ENCODE measurements at regions not wholly inside any gene's neighbourhood (a gene's known extent, or its start where the extent isn't known, plus 50 kb on each side); places are given as distances from the start of the nearest gene placed in this dataset.
"Not testable (repeated sequence)": the region's sequence is repeated elsewhere in the genome, so short reads cannot be mapped to it uniquely, and the experiment has no call there.

GRCh38 chr2:225236769-225237323, 162.7 kb upstream of the NYAP2 start:
- no peak for TF ChIP-seq POLR2A (IDR thresholded peaks at IDR 0.05)
- TF ChIP-seq, protein P1, sequence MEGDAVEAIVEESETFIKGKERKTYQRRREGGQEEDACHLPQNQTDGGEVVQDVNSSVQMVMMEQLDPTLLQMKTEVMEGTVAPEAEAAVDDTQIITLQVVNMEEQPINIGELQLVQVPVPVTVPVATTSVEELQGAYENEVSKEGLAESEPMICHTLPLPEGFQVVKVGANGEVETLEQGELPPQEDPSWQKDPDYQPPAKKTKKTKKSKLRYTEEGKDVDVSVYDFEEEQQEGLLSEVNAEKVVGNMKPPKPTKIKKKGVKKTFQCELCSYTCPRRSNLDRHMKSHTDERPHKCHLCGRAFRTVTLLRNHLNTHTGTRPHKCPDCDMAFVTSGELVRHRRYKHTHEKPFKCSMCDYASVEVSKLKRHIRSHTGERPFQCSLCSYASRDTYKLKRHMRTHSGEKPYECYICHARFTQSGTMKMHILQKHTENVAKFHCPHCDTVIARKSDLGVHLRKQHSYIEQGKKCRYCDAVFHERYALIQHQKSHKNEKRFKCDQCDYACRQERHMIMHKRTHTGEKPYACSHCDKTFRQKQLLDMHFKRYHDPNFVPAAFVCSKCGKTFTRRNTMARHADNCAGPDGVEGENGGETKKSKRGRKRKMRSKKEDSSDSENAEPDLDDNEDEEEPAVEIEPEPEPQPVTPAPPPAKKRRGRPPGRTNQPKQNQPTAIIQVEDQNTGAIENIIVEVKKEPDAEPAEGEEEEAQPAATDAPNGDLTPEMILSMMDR (IDR thresholded peaks at IDR 0.05): no peak
- DNase-seq: no peak
- H3K36me3 ChIP-seq (ENCODE audit: low read depth, missing control alignments): no peaks in the 10 kb centered on the region
- intact Hi-C loops (cut with DNase I; ENCODE audit: low total_unique reads): no loop called here
- H3K9me3 ChIP-seq: no peaks in the 10 kb centered on the region
- H3K4me3 ChIP-seq: no peak overlapping the region
- H3K27me3 ChIP-seq: no peaks in the 10 kb centered on the region
- no peak overlapping the region for H3K27ac ChIP-seq
- 79 to 81% methylated on average over 4 of the region's 4 CpGs for WGBS, 2 donors
- no peaks in the 10 kb centered on the region for H3K4me1 ChIP-seq

- DNase-seq: no peak
- Histone ChIP-seq H3K4me3 (no peak overlapping the region), H3K27me3 (no peaks in the 10 kb centered on the region), H3K9me3 (no peaks in the 10 kb centered on the region), H3K27ac (no peak overlapping the region), H3K4me1 (no peaks in the 10 kb centered on the region), H3K36me3 (ENCODE audit: low read depth, missing control alignments) (no peaks in the 10 kb centered on the region)
- 77 to 83% methylated on average over 4 of the region's 4 CpGs for WGBS, 2 donors
- intact Hi-C loops (cut with DNase I; ENCODE audit: low total_unique reads): no loop called here
- no peak for TF ChIP-seq POLR2A (IDR thresholded peaks at IDR 0.05)
- TF ChIP-seq, protein P1 (IDR thresholded peaks at IDR 0.05): no peak
Measured at GRCh38 chr2:225233234-225233633, 166.3 kb upstream of the NYAP2 start.

DNA sequence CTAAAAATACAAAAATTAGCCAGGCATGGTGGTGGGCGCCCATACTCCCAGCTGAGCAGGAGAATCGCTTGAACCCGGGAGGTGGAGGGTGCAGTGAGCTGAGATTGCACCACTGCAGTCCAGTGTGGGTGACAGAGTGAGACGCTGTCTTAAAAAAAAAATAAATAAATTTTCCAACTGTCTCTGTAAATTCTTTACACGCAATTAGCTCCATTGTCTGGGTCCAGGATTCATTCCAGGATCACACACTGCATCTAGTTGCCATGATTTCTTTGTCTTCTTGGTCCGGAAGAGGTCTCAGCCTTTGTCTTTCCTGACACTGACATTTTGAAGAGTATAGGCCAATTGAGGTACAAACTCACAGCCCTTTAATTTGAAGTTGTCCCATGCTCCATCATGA, 167.6 kb upstream of the NYAP2 start:
- no peak overlapping the region for H3K4me3 ChIP-seq
- no peaks in the 10 kb centered on the region for H3K27me3 ChIP-seq
- H3K9me3 ChIP-seq: no peaks in the 10 kb centered on the region
- WGBS, 2 donors: 88 to 94% methylated on average over 6 of the region's 6 CpGs
- no peaks in the 10 kb centered on the region for H3K36me3 ChIP-seq (ENCODE audit: low read depth, missing control alignments)
- intact Hi-C loops (cut with DNase I; ENCODE audit: low total_unique reads): no loop called here
- no peak for TF ChIP-seq POLR2A (IDR thresholded peaks at IDR 0.05)
- TF ChIP-seq, protein P1 (IDR thresholded peaks at IDR 0.05): no peak
- no peaks in the 10 kb centered on the region for H3K4me1 ChIP-seq
- no peak overlapping the region for H3K27ac ChIP-seq
- no peak for DNase-seq

DNA sequence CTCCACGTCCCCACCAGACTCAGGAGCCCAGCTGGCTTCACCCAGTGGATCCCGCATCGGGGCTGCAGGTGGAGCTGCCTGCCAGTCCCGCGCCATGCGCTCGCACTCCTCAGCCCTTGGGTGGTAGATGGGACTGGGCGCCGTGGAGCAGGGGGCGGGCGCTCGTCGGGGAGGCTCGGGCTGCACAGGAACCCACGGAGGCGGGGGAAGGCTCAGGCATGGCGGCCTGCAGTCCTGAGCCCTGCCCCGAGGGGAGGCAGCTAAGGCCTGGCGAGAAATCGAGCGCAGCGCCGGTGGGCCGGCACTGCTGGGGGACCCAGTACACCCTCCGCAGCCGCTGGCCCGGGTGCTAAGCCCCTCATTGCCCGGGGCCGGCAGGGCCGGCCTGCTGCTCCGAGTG, 170.2 kb upstream of the NYAP2 start:
- 42 to 80% methylated on average over 8 to 31 of the region's 31 CpGs for WGBS, 2 donors
- DNase-seq; H3K27me3 ChIP-seq; H3K9me3 ChIP-seq; H3K36me3 ChIP-seq (ENCODE audit: low read depth, missing control alignments); H3K27ac ChIP-seq; intact Hi-C loops (cut with DNase I; ENCODE audit: low total_unique reads); H3K4me1 ChIP-seq: not testable (repeated sequence)
- H3K4me3 ChIP-seq: peak overlapping the region; percentile 42 to 44

DNA sequence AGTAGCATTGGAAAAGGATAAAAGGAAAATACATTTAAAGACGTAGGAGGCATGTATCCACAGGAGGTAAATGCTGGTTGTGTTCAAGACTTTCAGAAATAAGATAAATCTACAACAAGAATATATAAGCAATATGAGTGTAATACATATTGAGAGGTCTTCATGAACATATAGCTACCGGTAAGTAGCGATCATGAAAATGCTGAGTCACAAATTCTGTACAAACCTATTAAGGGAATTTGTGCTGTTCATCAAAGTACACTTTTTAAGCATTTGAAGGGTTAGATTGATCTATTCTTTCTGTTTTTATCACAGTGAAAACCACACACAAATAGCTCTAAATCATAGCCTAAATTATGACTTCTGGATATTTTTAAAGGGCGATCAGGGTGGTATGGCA, 173.1 kb upstream of the NYAP2 start:
- H3K27me3 ChIP-seq: no peaks in the 10 kb centered on the region
- intact Hi-C loops (cut with DNase I; ENCODE audit: low total_unique reads): no loop called here
- 86 to 90% methylated on average over 4 of the region's 4 CpGs for WGBS, 2 donors
- TF ChIP-seq POLR2A (IDR thresholded peaks at IDR 0.05): no peak
- TF ChIP-seq, protein P1 (IDR thresholded peaks at IDR 0.05): no peak
- H3K36me3 ChIP-seq (ENCODE audit: low read depth, missing control alignments): no peaks in the 10 kb centered on the region
- H3K9me3 ChIP-seq: no peaks in the 10 kb centered on the region
- H3K4me3 ChIP-seq: no peak overlapping the region
- H3K27ac ChIP-seq: no peak overlapping the region
- no peaks in the 10 kb centered on the region for H3K4me1 ChIP-seq
- no peak for DNase-seq

Measured in testis (tissue), 2 donors.